ENCODE measurements at regions not wholly inside any gene's neighbourhood (a gene's known extent, or its start where the extent isn't known, plus 50 kb on each side); places are given as distances from the start of the nearest gene placed in this dataset.
A peak's percentile ranks its signal among the peaks of the same experiment; 100 is the strongest.
"Not testable (repeated sequence)": the region's sequence is repeated elsewhere in the genome, so short reads cannot be mapped to it uniquely, and the experiment has no call there.

GRCh38 chr4:31682796-31683195, 962.6 kb downstream of the PCDH7 start:
- no peak for DNase-seq

- no peak for DNase-seq
Measured at GRCh38 chr4:31687717-31688342, 967.7 kb downstream of the PCDH7 start.

GRCh38 chr4:31692399-31692940, 972.3 kb downstream of the PCDH7 start:
- DNase-seq, result no peak

GRCh38 chr4:31701256-31701655, 981.1 kb downstream of the PCDH7 start:
- no peak for DNase-seq

GRCh38 chr4:31702326-31702725, 982.2 kb downstream of the PCDH7 start:
- DNase-seq, result no peak

GRCh38 chr4:31714238-31714637, 994.1 kb downstream of the PCDH7 start:
- no peak for DNase-seq

- DNase-seq, result no peak
Measured at GRCh38 chr4:31715302-31715701, 995.1 kb downstream of the PCDH7 start.

- no peak for DNase-seq
Measured at GRCh38 chr4:31727030-31727429, 1006.9 kb downstream of the PCDH7 start.

- DNase-seq, result no peak
Measured at GRCh38 chr4:31735004-31735403, 1014.8 kb downstream of the PCDH7 start.

- DNase-seq, result peak; percentile 60 to 81 (median 70)
Measured at GRCh38 chr4:31737419-31737818, 1017.2 kb downstream of the PCDH7 start.

- peak; percentile 68 to 89 (median 77) for DNase-seq
Measured at GRCh38 chr4:31741326-31741725, 1021.2 kb downstream of the PCDH7 start.

- no peak for DNase-seq
Measured at GRCh38 chr4:31748382-31748781, 1028.2 kb downstream of the PCDH7 start.

GRCh38 chr4:31750581-31750980, 1030.4 kb downstream of the PCDH7 start:
- DNase-seq, result not testable (repeated sequence)

- no peak for DNase-seq
Measured at GRCh38 chr4:31755751-31756150, 1035.6 kb downstream of the PCDH7 start.

- DNase-seq, result no peak
Measured at GRCh38 chr4:31768756-31769155, 1048.6 kb downstream of the PCDH7 start.

- peak in 2 of 3 donors; percentile 18 to 19 for DNase-seq
Measured at GRCh38 chr4:31783311-31783710, 1063.1 kb downstream of the PCDH7 start.

GRCh38 chr4:31784558-31784957, 1064.4 kb downstream of the PCDH7 start:
- DNase-seq, result peak in 2 of 3 donors; percentile 24 to 43

- no peak for DNase-seq
Measured at GRCh38 chr4:31787701-31788100, 1067.5 kb downstream of the PCDH7 start.

- DNase-seq, result no peak
Measured at GRCh38 chr4:31788676-31789075, 1068.5 kb downstream of the PCDH7 start.

GRCh38 chr4:31791666-31792065, 1071.5 kb downstream of the PCDH7 start:
- no peak for DNase-seq

GRCh38 chr4:31793907-31794306, 1073.7 kb downstream of the PCDH7 start:
- DNase-seq, result no peak

- not testable (repeated sequence) for DNase-seq
Measured at GRCh38 chr4:31797052-31797451, 1076.9 kb downstream of the PCDH7 start.

- no peak for DNase-seq
Measured at GRCh38 chr4:31803526-31804195, 1083.5 kb downstream of the PCDH7 start.

- DNase-seq, result no peak
Measured at GRCh38 chr4:31807036-31807435, 1086.9 kb downstream of the PCDH7 start.

Measured in suppressor macrophage treated with lipopolysaccharide for 1 hour (primary cell).